Esophagus squamous epithelium (tissue), 4 donors: ENCODE measurements at regions not wholly inside any gene's neighbourhood (a gene's known extent, or its start where the extent isn't known, plus 50 kb on each side); places are given as distances from the start of the nearest gene placed in this dataset.

ENCODE experiments used
- POLR2A ChIP-seq, 4 donors: fragments of 450-650 bp; IDR thresholded peaks; one replicate each; pipeline ENCODE4 v1.6.1; 2017; ENCODE audit warnings: antibody characterized with exemption in 4 of 4, mild to moderate bottlenecking in 4 of 4, moderate library complexity in 3 of 4
- TF ChIP-seq, protein P1 (sequence below), 6 experiments: fragments of 450-650 bp in 4 of 6; fragments of 200-600 bp in 2 of 6; sonication (generic) in 2 of 6; IDR thresholded peaks; one replicate each; pipeline ENCODE4 v1.5.1; 2016 to 2019; ENCODE audit warnings: antibody characterized with exemption in 6 of 6, mild to moderate bottlenecking in 4 of 6, moderate library complexity in 4 of 6

DNA sequence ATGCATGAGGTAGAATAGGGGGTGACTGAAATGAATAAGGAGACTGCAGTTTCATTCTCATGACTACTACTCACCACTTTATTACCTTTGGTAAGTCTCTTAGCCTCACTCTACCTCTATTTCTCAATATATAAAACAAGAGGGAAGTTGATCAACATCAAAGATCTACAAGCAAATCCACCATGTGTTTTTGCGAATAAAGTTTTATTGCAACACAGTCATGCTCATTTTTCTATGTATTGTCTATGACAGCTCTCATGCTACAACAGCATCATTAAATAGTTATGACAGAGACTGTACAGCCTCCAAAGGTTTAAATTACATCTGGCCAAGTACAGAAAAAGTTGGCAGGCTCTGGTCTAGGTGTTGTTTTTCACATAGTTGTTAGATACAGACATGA is 72.6 kb upstream of the CPEB2 start:
- TF ChIP-seq POLR2A (IDR thresholded peaks at IDR 0.05), result no peak
- TF ChIP-seq, protein P1, sequence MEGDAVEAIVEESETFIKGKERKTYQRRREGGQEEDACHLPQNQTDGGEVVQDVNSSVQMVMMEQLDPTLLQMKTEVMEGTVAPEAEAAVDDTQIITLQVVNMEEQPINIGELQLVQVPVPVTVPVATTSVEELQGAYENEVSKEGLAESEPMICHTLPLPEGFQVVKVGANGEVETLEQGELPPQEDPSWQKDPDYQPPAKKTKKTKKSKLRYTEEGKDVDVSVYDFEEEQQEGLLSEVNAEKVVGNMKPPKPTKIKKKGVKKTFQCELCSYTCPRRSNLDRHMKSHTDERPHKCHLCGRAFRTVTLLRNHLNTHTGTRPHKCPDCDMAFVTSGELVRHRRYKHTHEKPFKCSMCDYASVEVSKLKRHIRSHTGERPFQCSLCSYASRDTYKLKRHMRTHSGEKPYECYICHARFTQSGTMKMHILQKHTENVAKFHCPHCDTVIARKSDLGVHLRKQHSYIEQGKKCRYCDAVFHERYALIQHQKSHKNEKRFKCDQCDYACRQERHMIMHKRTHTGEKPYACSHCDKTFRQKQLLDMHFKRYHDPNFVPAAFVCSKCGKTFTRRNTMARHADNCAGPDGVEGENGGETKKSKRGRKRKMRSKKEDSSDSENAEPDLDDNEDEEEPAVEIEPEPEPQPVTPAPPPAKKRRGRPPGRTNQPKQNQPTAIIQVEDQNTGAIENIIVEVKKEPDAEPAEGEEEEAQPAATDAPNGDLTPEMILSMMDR (IDR thresholded peaks at IDR 0.05), result no peak
